Stimulated activated CD4-positive, alpha-beta T cell treated with anti-CD3 and anti-CD28 coated beads, Interleukin-1b, Interleukin-23, amount 100 ng/mL, for 48 hours (primary cell): ENCODE measurements at regions not wholly inside any gene's neighbourhood (a gene's known extent, or its start where the extent isn't known, plus 50 kb on each side); places are given as distances from the start of the nearest gene placed in this dataset.
"Not testable (repeated sequence)": the region's sequence is repeated elsewhere in the genome, so short reads cannot be mapped to it uniquely, and the experiment has no call there.

Experiments
- DNase-seq: peaks from one replicate; pipeline ENCODE4 v3.0.0-alpha.2; 2020

- no peak for DNase-seq
These were observed 211.0 kb downstream of the CYRIA start for GRCh38 chr2:16454621-16455020.

DNA sequence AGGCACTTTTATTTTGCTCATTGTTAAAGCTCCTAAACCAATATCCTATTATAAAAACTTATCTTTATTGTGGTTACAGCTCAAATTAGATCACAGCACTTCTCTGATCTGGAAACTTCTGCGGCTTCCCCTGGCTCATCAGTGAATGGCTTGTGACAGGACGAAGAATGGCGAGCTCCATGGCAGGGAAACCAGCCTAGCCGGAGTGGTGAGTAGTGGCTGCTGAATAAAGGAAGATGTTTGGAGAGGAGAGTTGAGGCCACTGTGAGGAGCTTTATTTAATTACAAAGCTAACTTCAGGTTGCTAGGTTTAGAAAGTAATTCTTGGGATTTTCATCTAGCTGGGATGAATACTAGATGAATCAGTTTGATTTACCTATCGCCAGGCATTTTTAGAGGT is 213.5 kb downstream of the CYRIA start:
- no peak for DNase-seq

DNA sequence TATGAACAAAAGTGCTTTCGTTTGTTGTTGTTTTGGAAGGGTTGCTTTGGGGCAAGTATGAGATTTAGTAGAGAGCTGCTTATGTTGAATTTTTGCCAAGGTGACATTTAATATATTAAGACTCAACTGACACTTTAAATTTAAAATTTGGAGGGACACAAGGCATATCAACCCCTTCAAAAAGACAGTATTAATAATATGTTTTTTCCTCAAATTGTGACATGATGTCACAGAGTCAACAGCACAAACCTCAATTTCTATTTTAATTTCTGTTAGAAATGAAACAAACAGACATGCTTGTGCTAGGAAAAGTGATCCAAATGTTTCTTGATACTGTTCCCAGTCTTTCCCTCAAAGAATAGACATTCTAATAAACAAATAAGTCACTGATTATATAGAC is 218.9 kb downstream of the CYRIA start:
- no peak for DNase-seq

- DNase-seq: no peak
These were observed 222.7 kb downstream of the CYRIA start for GRCh38 chr2:16442971-16443370.

DNA sequence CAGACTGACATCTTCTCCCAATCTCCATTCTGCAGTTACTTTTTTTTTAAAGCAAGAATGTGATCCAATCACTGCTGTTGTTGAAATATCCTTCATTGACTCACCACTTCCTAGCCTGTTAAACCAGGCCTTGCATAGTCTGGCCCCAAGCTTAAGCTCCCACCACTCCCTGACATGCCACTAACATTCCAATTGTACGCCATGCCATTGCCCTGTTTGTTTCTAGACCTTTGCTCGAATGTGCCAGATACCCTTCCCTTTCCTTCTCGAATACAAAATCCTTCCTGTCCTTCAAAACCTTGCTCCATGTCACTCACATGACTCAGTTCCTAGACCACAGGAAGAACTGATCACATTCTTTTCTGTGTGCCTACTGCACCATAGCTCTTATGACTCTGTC is 224.2 kb downstream of the CYRIA start:
- no peak for DNase-seq

DNA sequence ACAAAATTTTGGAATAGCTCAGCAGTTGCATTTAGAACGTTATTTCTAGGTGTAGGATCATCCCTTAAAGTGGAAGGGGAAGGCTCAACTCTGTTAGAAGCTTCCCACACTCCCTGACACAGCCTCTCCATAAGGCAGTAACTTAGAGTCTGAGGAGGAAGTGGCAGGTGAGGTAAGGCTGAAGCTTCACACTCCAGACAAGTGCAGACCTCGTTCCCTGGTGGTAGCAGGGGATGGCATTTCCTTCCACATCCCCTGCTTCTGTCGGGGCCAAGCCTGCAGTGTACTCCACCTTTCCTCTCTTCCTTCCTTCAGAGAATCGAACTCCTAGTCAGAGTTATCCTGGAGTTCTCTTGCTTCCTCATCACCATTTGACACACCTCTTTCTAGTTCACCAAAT is 224.7 kb downstream of the CYRIA start:
- no peak for DNase-seq

DNA sequence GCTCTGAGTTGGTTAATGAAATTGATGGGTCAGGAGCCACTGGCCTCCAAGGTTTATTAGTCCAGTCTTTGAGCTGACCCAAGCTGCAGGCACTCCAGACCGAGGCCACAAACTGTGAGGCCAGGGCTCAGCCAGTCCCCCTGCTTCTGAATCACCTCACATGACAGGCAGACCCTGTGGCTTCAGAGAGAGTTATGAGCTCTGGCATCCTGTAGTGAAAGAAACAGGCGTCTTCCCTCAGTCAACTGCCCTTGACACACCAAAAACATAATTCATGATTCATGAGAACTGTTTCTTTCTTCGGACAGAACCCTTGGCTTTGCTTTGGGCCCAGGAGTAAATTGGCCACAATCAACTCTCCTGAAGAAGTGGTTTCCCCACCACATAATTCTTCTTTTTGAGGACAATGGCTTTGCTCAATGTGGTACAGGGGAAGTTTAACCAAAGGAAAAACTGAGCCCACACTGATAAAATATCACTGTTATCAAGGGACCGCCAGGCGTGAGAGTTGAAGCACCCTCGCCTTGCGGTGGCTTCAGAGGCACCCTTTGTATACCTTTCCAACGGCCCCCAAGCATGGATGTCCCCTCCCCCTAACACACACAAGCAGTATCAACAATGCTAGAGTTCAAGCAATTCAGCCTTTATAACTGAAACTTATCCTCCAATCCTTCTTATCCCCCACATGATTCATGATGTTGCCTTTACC is 226.9 kb downstream of the CYRIA start:
- no peak for DNase-seq

DNA sequence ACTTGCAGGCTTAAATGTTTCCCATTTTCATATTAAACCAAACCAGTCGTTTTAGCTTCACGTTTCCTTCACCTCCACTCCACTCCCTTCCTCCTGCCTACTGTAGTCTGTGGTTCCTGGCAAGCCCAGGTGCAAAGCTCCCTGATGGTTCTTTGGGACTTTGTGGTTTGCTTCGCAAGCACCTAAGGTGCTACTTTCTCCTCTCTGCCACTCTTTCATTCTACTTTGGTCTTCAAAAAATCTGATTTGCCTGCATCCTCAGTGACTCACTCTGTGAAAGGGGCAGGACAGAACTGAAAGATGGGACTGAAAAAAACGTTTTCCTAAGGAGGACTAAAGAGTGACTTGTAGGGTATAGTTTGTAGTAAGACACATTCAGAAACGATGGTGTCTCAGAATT is 228.4 kb downstream of the CYRIA start:
- DNase-seq: no peak

- DNase-seq: no peak
These were observed 231.2 kb downstream of the CYRIA start for GRCh38 chr2:16434393-16434792.

GRCh38 chr2:16430846-16431245 is 234.8 kb downstream of the CYRIA start:
- no peak for DNase-seq

GRCh38 chr2:16429431-16430145 is 236.0 kb downstream of the CYRIA start:
- no peak for DNase-seq

DNA sequence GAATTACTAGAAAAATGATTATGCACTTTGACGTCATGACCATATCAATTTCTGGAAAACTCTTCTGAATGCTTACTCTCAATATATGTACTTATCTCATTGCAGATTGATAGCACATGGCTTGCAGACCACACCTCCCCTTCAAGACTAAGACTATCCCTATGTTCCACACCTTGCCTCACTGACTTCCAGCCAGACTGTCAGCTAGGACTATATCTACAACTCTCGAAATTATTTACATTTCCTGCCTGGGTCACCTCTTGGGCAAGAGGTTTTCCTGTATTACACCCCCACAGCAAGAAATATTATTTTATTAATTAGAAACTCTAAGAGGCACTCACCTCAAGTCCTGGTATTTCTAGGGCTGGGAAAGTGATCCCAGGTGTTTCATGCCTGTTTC is 236.6 kb downstream of the CYRIA start:
- DNase-seq: no peak

DNA sequence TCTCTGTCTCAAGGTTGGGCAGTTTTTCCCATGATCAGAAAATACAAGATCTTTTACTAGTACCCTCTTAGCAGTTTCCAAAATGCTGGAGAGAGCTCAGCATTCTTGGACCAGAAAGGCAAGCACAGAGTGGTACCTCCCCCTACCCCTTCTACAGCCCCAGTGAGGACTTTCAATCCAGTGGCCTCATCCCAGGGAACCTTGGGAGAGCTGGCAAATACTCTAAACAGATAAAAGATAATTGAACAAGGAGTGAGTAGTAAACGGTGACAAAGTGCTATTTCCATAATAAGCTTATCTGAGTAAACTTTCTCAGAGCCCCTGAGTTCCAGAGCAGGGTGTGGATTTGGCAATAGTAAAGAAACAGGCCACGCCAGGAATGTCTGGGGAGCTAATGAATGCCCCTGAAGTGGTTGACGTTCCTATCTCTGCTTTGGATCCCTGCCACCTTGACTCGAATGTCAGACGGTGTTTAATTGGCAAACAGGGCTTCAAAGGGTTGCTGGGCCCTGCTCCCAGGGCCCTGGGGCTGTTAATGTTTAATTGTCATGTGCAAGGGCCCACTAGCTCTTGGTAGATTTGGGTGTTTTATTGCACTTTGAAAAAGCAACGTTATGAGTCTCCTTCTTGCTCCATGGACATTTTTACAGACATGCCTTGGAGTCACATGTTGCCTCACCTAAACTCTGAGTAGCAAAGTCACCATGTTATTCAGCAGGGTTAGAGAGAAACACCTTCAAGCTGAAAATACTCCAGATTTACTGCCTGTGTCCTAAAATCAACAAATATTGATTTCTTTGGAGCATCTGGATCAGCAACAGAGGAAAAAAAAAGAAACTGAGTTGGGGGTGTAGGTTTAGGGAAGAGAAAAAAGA is 239.9 kb downstream of the CYRIA start:
- no peak for DNase-seq

DNA sequence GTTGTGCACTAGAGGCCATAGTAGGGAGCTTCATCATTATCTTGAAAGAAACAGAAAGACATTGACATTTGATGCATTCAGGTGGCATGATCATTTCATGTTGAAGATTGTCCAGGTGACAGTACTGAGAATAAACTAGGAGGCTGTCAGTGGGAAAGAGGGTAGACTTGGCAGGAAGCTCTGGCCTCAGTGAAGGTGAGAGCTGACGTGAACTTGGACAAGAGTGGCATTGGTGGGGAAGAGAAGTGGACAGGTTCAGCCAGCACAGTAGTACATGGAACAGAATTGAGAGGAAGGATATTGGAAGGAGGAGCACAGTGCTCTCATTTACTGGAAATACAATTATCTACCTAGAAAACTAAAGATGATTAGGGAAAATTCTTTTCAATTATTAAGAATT is 245.2 kb downstream of the CYRIA start:
- no peak for DNase-seq

DNA sequence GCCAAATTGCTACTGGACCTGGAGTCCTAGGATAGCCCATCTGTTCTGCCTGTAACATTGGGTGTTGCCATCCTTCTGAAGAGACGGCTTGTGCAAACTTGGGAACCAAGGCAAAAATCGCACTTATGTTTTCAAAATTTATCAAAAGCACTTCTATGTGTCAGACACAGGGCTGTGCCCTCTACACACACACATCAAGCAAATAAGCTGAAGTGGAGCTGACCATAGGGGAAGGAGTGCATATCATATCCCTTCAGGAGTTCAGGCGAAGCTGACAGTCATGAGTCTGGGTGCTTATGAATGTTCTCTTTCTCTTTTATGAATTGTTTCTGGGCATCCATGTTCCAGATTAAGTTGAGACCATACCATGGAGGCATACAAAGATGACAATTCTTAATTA is 247.9 kb downstream of the CYRIA start:
- DNase-seq: no peak

- DNase-seq: no peak
These were observed 249.0 kb downstream of the CYRIA start for GRCh38 chr2:16416651-16417050.

DNA sequence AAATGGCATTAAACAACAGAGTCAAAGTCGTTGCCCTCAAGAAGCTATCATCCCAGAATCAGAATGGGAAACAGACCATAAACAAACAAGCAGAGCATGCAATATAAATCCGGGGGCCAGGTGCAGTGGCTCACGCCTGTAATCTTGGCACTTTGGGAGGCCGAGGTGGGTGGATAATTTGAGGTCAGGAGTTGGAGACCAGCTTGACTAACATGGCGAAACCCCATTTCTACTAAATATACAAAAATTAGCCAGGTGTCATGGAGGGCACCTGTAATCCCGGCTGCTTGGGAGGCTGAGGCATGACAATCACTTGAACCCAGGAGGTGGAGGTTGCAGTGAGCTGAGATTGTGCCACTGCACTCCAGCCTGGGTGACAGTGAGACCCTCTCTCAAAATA is 249.8 kb downstream of the CYRIA start:
- not testable (repeated sequence) for DNase-seq

- no peak for DNase-seq
These were observed 251.7 kb downstream of the CYRIA start for GRCh38 chr2:16413947-16414346.

- no peak for DNase-seq
These were observed 252.3 kb downstream of the CYRIA start for GRCh38 chr2:16413285-16413684.

GRCh38 chr2:16412321-16413030 is 253.2 kb downstream of the CYRIA start:
- no peak for DNase-seq

GRCh38 chr2:16411788-16412187 is 253.8 kb downstream of the CYRIA start:
- DNase-seq: no peak

- DNase-seq: no peak
These were observed 255.8 kb downstream of the CYRIA start for GRCh38 chr2:16409849-16410248.

DNA sequence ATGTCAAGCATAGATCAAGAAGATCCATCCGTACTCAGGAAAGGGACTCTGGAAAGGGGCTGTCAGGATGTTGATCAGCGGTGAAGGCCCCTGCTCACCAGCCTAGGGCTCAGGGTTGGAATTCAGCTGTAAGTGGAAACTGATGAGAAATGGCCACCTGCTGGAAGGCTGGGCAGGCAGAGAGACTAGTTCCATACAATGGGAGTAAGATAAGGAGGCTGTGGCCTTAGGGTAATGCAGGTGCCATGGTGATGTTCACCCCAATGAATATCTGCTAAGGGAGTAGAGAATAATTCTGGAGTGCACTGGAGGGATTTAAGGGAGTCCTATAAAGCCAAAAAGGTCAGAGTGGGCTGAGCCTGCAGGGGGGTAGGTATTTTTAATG is 256.6 kb downstream of the CYRIA start:
- DNase-seq: no peak
